Astrocyte of the spinal cord (primary cell): ENCODE measurements at regions not wholly inside any gene's neighbourhood (a gene's known extent, or its start where the extent isn't known, plus 50 kb on each side); places are given as distances from the start of the nearest gene placed in this dataset.

Experiments used
- DNase-seq: peaks from one replicate; pipeline ENCODE4 v3.0.0; 2011; ENCODE audit warnings: low read depth, low spot score
- H3K4me3 ChIP-seq: 2 replicates; pipeline ENCODE4 v1.5.1; 2011; ENCODE audit warnings: low read depth, mild to moderate bottlenecking, low read length, moderate library complexity
- CTCF ChIP-seq: IDR thresholded peaks from 2 replicates; pipeline ENCODE4 v1.5.1; 2012; ENCODE audit warnings: low read depth, mild to moderate bottlenecking, low read length, inconsistent platforms
- in situ Hi-C: cut with HindIII; loops from 2 replicates; pipeline ENCODE4 v1.10.0; 2017; ENCODE audit warnings: low sequenced_read_pairs

GRCh38 chr5:164184158-164184557 lies 678.7 kb downstream of the MAT2B start:
- no peak for DNase-seq
- H3K4me3 ChIP-seq, result no peak overlapping the region
- in situ Hi-C loops, result no loop called here
- no peak for TF ChIP-seq CTCF

GRCh38 chr5:164185000-164185399 lies 679.6 kb downstream of the MAT2B start:
- no peak overlapping the region for H3K4me3 ChIP-seq
- DNase-seq, result no peak
- in situ Hi-C loops, result no loop called here
- no peak for TF ChIP-seq CTCF

- in situ Hi-C loops, result no loop called here
- TF ChIP-seq CTCF, result no peak
- H3K4me3 ChIP-seq, result no peak overlapping the region
- no peak for DNase-seq
These were observed 681.1 kb downstream of the MAT2B start for GRCh38 chr5:164186550-164186949.

- H3K4me3 ChIP-seq, result no peak overlapping the region
- in situ Hi-C loops, result no loop called here
- no peak for DNase-seq
- no peak for TF ChIP-seq CTCF
These were observed 682.4 kb downstream of the MAT2B start for GRCh38 chr5:164187785-164188184.

- no peak overlapping the region for H3K4me3 ChIP-seq
- DNase-seq, result no peak
- no peak for TF ChIP-seq CTCF
- in situ Hi-C loops, result no loop called here
These were observed 683.3 kb downstream of the MAT2B start for GRCh38 chr5:164188733-164189148.

- peak; percentile 70 for DNase-seq
- no peak for TF ChIP-seq CTCF
- in situ Hi-C loops, result no loop called here
- H3K4me3 ChIP-seq, result no peak overlapping the region
These were observed 685.8 kb downstream of the MAT2B start for GRCh38 chr5:164191240-164191639.

GRCh38 chr5:164202338-164202737 lies 696.9 kb downstream of the MAT2B start:
- peak; percentile 63 for DNase-seq
- in situ Hi-C loops, result no loop called here
- no peak overlapping the region for H3K4me3 ChIP-seq
- no peak for TF ChIP-seq CTCF
